Esophagus squamous epithelium (tissue), 4 donors: ENCODE measurements at regions not wholly inside any gene's neighbourhood (a gene's known extent, or its start where the extent isn't known, plus 50 kb on each side); places are given as distances from the start of the nearest gene placed in this dataset.

Experiments
- CTCF ChIP-seq, 6 experiments: fragments of 450-650 bp in 4 of 6; fragments of 200-600 bp in 2 of 6; sonication (generic) in 2 of 6; IDR thresholded peaks; one replicate each; pipeline ENCODE4 v1.5.1; 2016 to 2019; ENCODE audit warnings: antibody characterized with exemption in 6 of 6, mild to moderate bottlenecking in 4 of 6, moderate library complexity in 4 of 6
- POLR2A ChIP-seq, 4 donors: fragments of 450-650 bp; IDR thresholded peaks; one replicate each; pipeline ENCODE4 v1.6.1; 2017; ENCODE audit warnings: antibody characterized with exemption in 4 of 4, mild to moderate bottlenecking in 4 of 4, moderate library complexity in 3 of 4

GRCh38 chr6:130574146-130574545 is 208.3 kb downstream of the TMEM200A start:
- TF ChIP-seq CTCF (IDR thresholded peaks at IDR 0.05) (no peak), POLR2A (IDR thresholded peaks at IDR 0.05) (no peak)
